GM19372 (cell line): ENCODE measurements at regions not wholly inside any gene's neighbourhood (a gene's known extent, or its start where the extent isn't known, plus 50 kb on each side); places are given as distances from the start of the nearest gene placed in this dataset.

Experiments
- ATAC-seq: cut with Tn5 transposase; IDR thresholded peaks from one replicate; pipeline ENCODE4 v1.9.1; 2021; ENCODE audit warnings: mild to moderate bottlenecking, low read depth, moderate library complexity; ENCODE audit not compliant: unreplicated experiment

GRCh38 chr22:46064228-46064965 is 85.9 kb upstream of the PPARA start:
- ATAC-seq, result no peak

GRCh38 chr22:46064966-46065666 is 85.2 kb upstream of the PPARA start:
- no peak for ATAC-seq

- no peak for ATAC-seq
Observed at GRCh38 chr22:46065691-46066454, 84.5 kb upstream of the PPARA start.

- ATAC-seq, result no peak
Observed at GRCh38 chr22:46066691-46067090, 83.6 kb upstream of the PPARA start.

- ATAC-seq, result no peak
Observed at GRCh38 chr22:46067159-46068111, 82.9 kb upstream of the PPARA start.

- ATAC-seq, result no peak
Observed at GRCh38 chr22:46068181-46068592, 82.1 kb upstream of the PPARA start.

- ATAC-seq, result no peak
Observed at GRCh38 chr22:46068593-46069491, 81.5 kb upstream of the PPARA start.

- ATAC-seq, result no peak
Observed at GRCh38 chr22:46069521-46070214, 80.7 kb upstream of the PPARA start.

- no peak for ATAC-seq
Observed at GRCh38 chr22:46070215-46070802, 80.0 kb upstream of the PPARA start.

- ATAC-seq, result no peak
Observed at GRCh38 chr22:46070803-46071450, 79.4 kb upstream of the PPARA start.

GRCh38 chr22:46071451-46072109 is 78.7 kb upstream of the PPARA start:
- ATAC-seq, result no peak

- ATAC-seq, result no peak
Observed at GRCh38 chr22:46072110-46072881, 78.0 kb upstream of the PPARA start.

- ATAC-seq, result no peak
Observed at GRCh38 chr22:46072981-46073682, 77.2 kb upstream of the PPARA start.

- ATAC-seq, result no peak
Observed at GRCh38 chr22:46073683-46074504, 76.4 kb upstream of the PPARA start.
